Hepatocyte (in vitro differentiated cells): ENCODE measurements at regions not wholly inside any gene's neighbourhood (a gene's known extent, or its start where the extent isn't known, plus 50 kb on each side); places are given as distances from the start of the nearest gene placed in this dataset.

ENCODE experiments used
- DNase-seq: peaks from one replicate; pipeline ENCODE4 v3.0.0-alpha.2; 2016; ENCODE audit warnings: low spot score
- H2AFZ ChIP-seq: fragments of 200-600 bp; sonication (generic); 2 replicates; pipeline ENCODE4 v1.6.0; 2016; ENCODE audit warnings: antibody characterized with exemption, mild to moderate bottlenecking
- H3K27ac ChIP-seq: fragments of 200-600 bp; sonication (generic); 2 replicates; pipeline ENCODE4 v1.5.1; 2016; ENCODE audit warnings: mild to moderate bottlenecking
- H3K27me3 ChIP-seq: fragments of 200-600 bp; sonication (generic); 2 replicates; pipeline ENCODE4 v1.6.1; 2016
- H3K36me3 ChIP-seq: fragments of 200-600 bp; sonication (generic); replicated peaks from 2 replicates; pipeline ENCODE4 v1.5.1; 2016; ENCODE audit warnings: low read depth; ENCODE audit not compliant: insufficient read depth
- H3K4me1 ChIP-seq: fragments of 200-600 bp; sonication (generic); 2 replicates; pipeline ENCODE4 v1.5.1; 2016; ENCODE audit warnings: mild to moderate bottlenecking, moderate library complexity; ENCODE audit not compliant: insufficient read depth
- H3K4me2 ChIP-seq: fragments of 200-600 bp; sonication (generic); 2 replicates; pipeline ENCODE4 v1.6.0; 2016
- H3K4me3 ChIP-seq: fragments of 200-600 bp; sonication (generic); 2 replicates; pipeline ENCODE4 v1.5.1; 2016; ENCODE audit warnings: mild to moderate bottlenecking
- H3K79me2 ChIP-seq: fragments of 200-600 bp; sonication (generic); 2 replicates; pipeline ENCODE4 v1.6.0; 2017; ENCODE audit warnings: mild to moderate bottlenecking
- H3K9me2 ChIP-seq: fragments of 200-600 bp; sonication (generic); replicated peaks from 2 replicates; pipeline ENCODE4 v1.6.0; 2017; ENCODE audit warnings: mild to moderate bottlenecking; ENCODE audit not compliant: insufficient read depth
- H3K9me3 ChIP-seq: fragments of 200-600 bp; sonication (generic); 2 replicates; pipeline ENCODE4 v1.5.1; 2016; ENCODE audit warnings: low read depth, mild to moderate bottlenecking
- H4K20me1 ChIP-seq: fragments of 200-600 bp; sonication (generic); 2 replicates; pipeline ENCODE4 v1.6.0; 2016; ENCODE audit warnings: mild to moderate bottlenecking; ENCODE audit not compliant: insufficient read depth, poor library complexity, severe bottlenecking
- CTCF ChIP-seq: fragments of 200-600 bp; sonication (generic); IDR thresholded peaks from 2 replicates; pipeline ENCODE4 v1.5.1; 2016; ENCODE audit warnings: antibody characterized with exemption, mild to moderate bottlenecking; ENCODE audit not compliant: poor library complexity
- EZH2 ChIP-seq: fragments of 200-600 bp; sonication (generic); IDR thresholded peaks from 2 replicates; pipeline ENCODE4 v1.6.1; 2016; ENCODE audit warnings: antibody characterized with exemption, mild to moderate bottlenecking, borderline replicate concordance
- EZH2phosphoT487 ChIP-seq: fragments of 200-600 bp; sonication (generic); IDR thresholded peaks from one replicate; pipeline ENCODE4 v1.6.1; 2018; ENCODE audit warnings: antibody characterized with exemption, mild to moderate bottlenecking, low read depth, moderate library complexity; ENCODE audit not compliant: unreplicated experiment, severe bottlenecking
- WGBS: methylation state at CpG from one replicate; pipeline ENCODE4 v1.1.6; 2016; ENCODE audit warnings: low lambda C conversion rate; ENCODE audit errors: missing lambda C conversion rate; 5-methylcytosine and 5-hydroxymethylcytosine counted together

- H3K9me2 ChIP-seq, result no peaks in the 10 kb centered on the region
- no peaks in the 10 kb centered on the region for H3K27me3 ChIP-seq
- no peaks in the 10 kb centered on the region for H3K79me2 ChIP-seq
- no peaks in the 10 kb centered on the region for H4K20me1 ChIP-seq
- H3K36me3 ChIP-seq, result no peaks in the 10 kb centered on the region
- no peak overlapping the region for H3K27ac ChIP-seq
- WGBS, result 89% methylated on average over 4 of the region's 4 CpGs
- TF ChIP-seq EZH2phosphoT487, result no peak
- TF ChIP-seq CTCF, result no peak
- TF ChIP-seq EZH2, result no peak
- no peaks in the 10 kb centered on the region for H3K4me1 ChIP-seq
- DNase-seq, result no peak
- H2AFZ ChIP-seq, result no peak overlapping the region
- H3K4me3 ChIP-seq, result no peak overlapping the region
- no peaks in the 10 kb centered on the region for H3K9me3 ChIP-seq
- no peak overlapping the region for H3K4me2 ChIP-seq
Measured at GRCh38 chr4:180525523-180526077, 1717.6 kb upstream of the TENM3 start.

GRCh38 chr4:180528003-180528402, 1715.2 kb upstream of the TENM3 start:
- WGBS, result 94% methylated on average over 9 of the region's 9 CpGs
- H2AFZ ChIP-seq, result no peak overlapping the region
- H3K9me2 ChIP-seq, result no peaks in the 10 kb centered on the region
- H3K27ac ChIP-seq, result no peak overlapping the region
- H3K4me1 ChIP-seq, result no peaks in the 10 kb centered on the region
- no peaks in the 10 kb centered on the region for H3K27me3 ChIP-seq
- TF ChIP-seq EZH2 (no peak), CTCF (no peak), EZH2phosphoT487 (no peak)
- no peak overlapping the region for H3K4me2 ChIP-seq
- no peak overlapping the region for H3K4me3 ChIP-seq
- DNase-seq, result no peak
- H3K79me2 ChIP-seq, result no peaks in the 10 kb centered on the region
- H3K36me3 ChIP-seq, result no peaks in the 10 kb centered on the region
- H3K9me3 ChIP-seq, result no peaks in the 10 kb centered on the region
- no peaks in the 10 kb centered on the region for H4K20me1 ChIP-seq

GRCh38 chr4:180530787-180531186, 1712.4 kb upstream of the TENM3 start:
- no peak overlapping the region for H3K27ac ChIP-seq

More at GRCh38 chr4:180530787-180531186, 1712.4 kb upstream of the TENM3 start:
- H3K4me3 ChIP-seq, result no peak overlapping the region
- H3K4me1 ChIP-seq, result no peaks in the 10 kb centered on the region
- TF ChIP-seq EZH2phosphoT487, result no peak
- no peak for TF ChIP-seq EZH2
- no peak for TF ChIP-seq CTCF
- H4K20me1 ChIP-seq, result no peaks in the 10 kb centered on the region
- no peak for DNase-seq
- no peaks in the 10 kb centered on the region for H3K9me2 ChIP-seq
- no peaks in the 10 kb centered on the region for H3K9me3 ChIP-seq
- H3K36me3 ChIP-seq, result no peaks in the 10 kb centered on the region
- H2AFZ ChIP-seq, result no peak overlapping the region
- no peaks in the 10 kb centered on the region for H3K27me3 ChIP-seq
- no peaks in the 10 kb centered on the region for H3K79me2 ChIP-seq
- H3K4me2 ChIP-seq, result no peak overlapping the region
